ENCODE measurements at regions not wholly inside any gene's neighbourhood (a gene's known extent, or its start where the extent isn't known, plus 50 kb on each side); places are given as distances from the start of the nearest gene placed in this dataset.

- CTCF ChIA-PET: no interaction called here
- FAIRE-seq (no peak), ATAC-seq (no peak), DNase-seq (ENCODE audit: low read depth in 1 of 2, low spot score in 1 of 2) (no peak)
- TF ChIP-seq NPAS2 (CRISPR knock-in tag; IDR thresholded peaks at IDR 0.05; ENCODE audit: borderline replicate concordance) (no peak), ESRRA (IDR thresholded peaks at IDR 0.05; ENCODE audit: borderline replicate concordance, low read length) (no peak), GATA3 (IDR thresholded peaks at IDR 0.05; ENCODE audit: borderline replicate concordance) (no peak), RFX5 (IDR thresholded peaks at IDR 0.05) (no peak), MYC (IDR thresholded peaks at IDR 0.05; ENCODE audit: borderline replicate concordance, low read length) (no peak), FOXS1 (CRISPR knock-in tag; IDR thresholded peaks at IDR 0.05) (no peak), HEYL (CRISPR knock-in tag; IDR thresholded peaks at IDR 0.05) (no peak), MAZ (IDR thresholded peaks at IDR 0.05; ENCODE audit: borderline replicate concordance, low read depth, low read length) (no peak), RARB (CRISPR knock-in tag; IDR thresholded peaks at IDR 0.05) (no peak), FOSL2 (IDR thresholded peaks at IDR 0.05) (no peak), FOSL2 (CRISPR knock-in tag; IDR thresholded peaks at IDR 0.05) (no peak), FOSB (CRISPR knock-in tag; IDR thresholded peaks at IDR 0.05) (no peak), EHF (CRISPR knock-in tag; IDR thresholded peaks at IDR 0.05) (no peak), HOXB5 (CRISPR knock-in tag; IDR thresholded peaks at IDR 0.05) (no peak), CHD2 (IDR thresholded peaks at IDR 0.05; ENCODE audit: low read length, partially characterized antibody) (no peak)
- TF ChIP-seq, protein P1, sequence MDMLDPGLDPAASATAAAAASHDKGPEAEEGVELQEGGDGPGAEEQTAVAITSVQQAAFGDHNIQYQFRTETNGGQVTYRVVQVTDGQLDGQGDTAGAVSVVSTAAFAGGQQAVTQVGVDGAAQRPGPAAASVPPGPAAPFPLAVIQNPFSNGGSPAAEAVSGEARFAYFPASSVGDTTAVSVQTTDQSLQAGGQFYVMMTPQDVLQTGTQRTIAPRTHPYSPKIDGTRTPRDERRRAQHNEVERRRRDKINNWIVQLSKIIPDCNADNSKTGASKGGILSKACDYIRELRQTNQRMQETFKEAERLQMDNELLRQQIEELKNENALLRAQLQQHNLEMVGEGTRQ (IDR thresholded peaks at IDR 0.05): no peak
- POLR2A ChIA-PET: no interaction called here
- WGBS (ENCODE audit: missing lambda C conversion rate): 96% methylated on average over 1 of the region's 1 CpG
- H3K4me3 ChIP-seq: no peak overlapping the region
- no peaks in the 10 kb centered on the region for H3K4me1 ChIP-seq
- peaks cover 6% of the 10 kb centered on the region for H3K9me3 ChIP-seq
- H3K4me2 ChIP-seq: no peak overlapping the region
- H3K27ac ChIP-seq: no peak overlapping the region
Measured at GRCh38 chr1:193438771-193439170, 252.4 kb upstream of the B3GALT2 start.

GRCh38 chr1:193438312-193438711, 251.9 kb upstream of the B3GALT2 start:
- FAIRE-seq (no peak), DNase-seq (ENCODE audit: low read depth in 1 of 2, low spot score in 1 of 2) (no peak), ATAC-seq (no peak)
- Histone ChIP-seq H3K27ac (no peak overlapping the region), H3K4me1 (no peaks in the 10 kb centered on the region), H3K4me2 (no peak overlapping the region), H3K9me3 (peaks cover 11% of the 10 kb centered on the region), H3K4me3 (no peak overlapping the region)
- CTCF ChIA-PET: no interaction called here
- 83% methylated on average over 2 of the region's 2 CpGs for WGBS (ENCODE audit: missing lambda C conversion rate)
- TF ChIP-seq NFE2L2 (conservative IDR thresholded peaks at IDR 0.05; ENCODE audit: low read length) (no peak), NPAS2 (CRISPR knock-in tag; IDR thresholded peaks at IDR 0.05; ENCODE audit: borderline replicate concordance) (no peak), HDAC2 (IDR thresholded peaks at IDR 0.05) (no peak), SMC3 (IDR thresholded peaks at IDR 0.05) (no peak), CBX8 (IDR thresholded peaks at IDR 0.05) (no peak), GATA3 (IDR thresholded peaks at IDR 0.05; ENCODE audit: borderline replicate concordance) (no peak), RFX5 (IDR thresholded peaks at IDR 0.05) (no peak), RARB (CRISPR knock-in tag; IDR thresholded peaks at IDR 0.05) (no peak), CEBPB (IDR thresholded peaks at IDR 0.05) (no peak), TFCP2L1 (CRISPR knock-in tag; IDR thresholded peaks at IDR 0.05) (no peak), CHD2 (IDR thresholded peaks at IDR 0.05; ENCODE audit: low read length, partially characterized antibody) (no peak), RCOR1 (IDR thresholded peaks at IDR 0.05; ENCODE audit: low read depth, low read length) (no peak), ESRRA (IDR thresholded peaks at IDR 0.05; ENCODE audit: borderline replicate concordance, low read length) (no peak), MAZ (IDR thresholded peaks at IDR 0.05; ENCODE audit: borderline replicate concordance, low read depth, low read length) (no peak)
- TF ChIP-seq, protein P1 (IDR thresholded peaks at IDR 0.05): no peak
- TF ChIP-seq, protein P2, sequence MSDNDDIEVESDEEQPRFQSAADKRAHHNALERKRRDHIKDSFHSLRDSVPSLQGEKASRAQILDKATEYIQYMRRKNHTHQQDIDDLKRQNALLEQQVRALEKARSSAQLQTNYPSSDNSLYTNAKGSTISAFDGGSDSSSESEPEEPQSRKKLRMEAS (IDR thresholded peaks at IDR 0.05): no peak
- TF ChIP-seq, protein P3, sequence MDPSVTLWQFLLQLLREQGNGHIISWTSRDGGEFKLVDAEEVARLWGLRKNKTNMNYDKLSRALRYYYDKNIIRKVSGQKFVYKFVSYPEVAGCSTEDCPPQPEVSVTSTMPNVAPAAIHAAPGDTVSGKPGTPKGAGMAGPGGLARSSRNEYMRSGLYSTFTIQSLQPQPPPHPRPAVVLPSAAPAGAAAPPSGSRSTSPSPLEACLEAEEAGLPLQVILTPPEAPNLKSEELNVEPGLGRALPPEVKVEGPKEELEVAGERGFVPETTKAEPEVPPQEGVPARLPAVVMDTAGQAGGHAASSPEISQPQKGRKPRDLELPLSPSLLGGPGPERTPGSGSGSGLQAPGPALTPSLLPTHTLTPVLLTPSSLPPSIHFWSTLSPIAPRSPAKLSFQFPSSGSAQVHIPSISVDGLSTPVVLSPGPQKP (IDR thresholded peaks at IDR 0.05; ENCODE audit: low read depth, low read length): no peak
- POLR2A ChIA-PET: no interaction called here

Measured in A549 (cell line).